ENCODE measurements at regions not wholly inside any gene's neighbourhood (a gene's known extent, or its start where the extent isn't known, plus 50 kb on each side); places are given as distances from the start of the nearest gene placed in this dataset.

GRCh38 chr5:142397178-142397577 is 72.4 kb upstream of the SPRY4 start (continued):
- no peak for TF ChIP-seq FOXK2 (conservative IDR thresholded peaks at IDR 0.05 in 1 of 2, IDR thresholded peaks at IDR 0.05 in 1 of 2; ENCODE audit: low read depth in 2 of 2)
- no peak for TF ChIP-seq CUX1 (CRISPR knock-in tag; IDR thresholded peaks at IDR 0.05)
- no peak for TF ChIP-seq NBN (IDR thresholded peaks at IDR 0.05; ENCODE audit: low read depth)
- no peak for TF ChIP-seq ZNF436 (CRISPR knock-in tag; IDR thresholded peaks at IDR 0.05)
- no peak for TF ChIP-seq ZNF444 (CRISPR knock-in tag; IDR thresholded peaks at IDR 0.05)
- TF ChIP-seq FOXM1 (IDR thresholded peaks at IDR 0.05; ENCODE audit: low read depth): peak; percentile 39; the same call in 1 of the 2 replicates
- no peak for TF ChIP-seq FOXM1 (CRISPR knock-in tag; IDR thresholded peaks at IDR 0.05; ENCODE audit: low read depth)
- peak; percentile 83 for TF ChIP-seq CREM (IDR thresholded peaks at IDR 0.05; ENCODE audit: low read depth)
- TF ChIP-seq JUND (IDR thresholded peaks at IDR 0.05; ENCODE audit: borderline replicate concordance, low read depth, low read length): peak; percentile 76
- peak; percentile 68; the same call in 1 of the 3 replicates for TF ChIP-seq JUND (tag; IDR thresholded peaks at IDR 0.05; ENCODE audit: borderline replicate concordance, low read depth, low read length)
- no peak for TF ChIP-seq ZNF140 (CRISPR knock-in tag; IDR thresholded peaks at IDR 0.05)
- no peak for TF ChIP-seq TFAP4 (CRISPR knock-in tag; IDR thresholded peaks at IDR 0.05; ENCODE audit: borderline replicate concordance)
- peak; percentile 76 for TF ChIP-seq TAL1 (IDR thresholded peaks at IDR 0.05)
- no peak for TF ChIP-seq DDX20 (tag; IDR thresholded peaks at IDR 0.05; ENCODE audit: low read depth)
- TF ChIP-seq NFATC3 (IDR thresholded peaks at IDR 0.05): 0 out of 2 replicates have a peak, but pooled peaks have one; percentile 15
- no peak for TF ChIP-seq KLF10 (CRISPR knock-in tag; IDR thresholded peaks at IDR 0.05)

All from K562 (cell line).